CD4-positive, alpha-beta T cell (primary cell): ENCODE measurements at regions not wholly inside any gene's neighbourhood (a gene's known extent, or its start where the extent isn't known, plus 50 kb on each side); places are given as distances from the start of the nearest gene placed in this dataset.

Source experiments
- ATAC-seq: fragments of 200-7000 bp; cut with Tn5 transposase; one replicate; pipeline ENCODE4 v1.10.0; 2022; ENCODE audit warnings: mild to moderate bottlenecking; ENCODE audit not compliant: poor library complexity
- CTCF ChIA-PET: fragments of 350-600 bp; sonication (Branson Sonifier 250); formaldehyde crosslinking; loops from one replicate; lab custom pipeline; 2021; ENCODE audit warnings: antibody characterized with exemption, inconsistent platforms; lab: Charles Lee
- POLR2A ChIA-PET: fragments of 350-600 bp; sonication (Branson Sonifier 250); formaldehyde crosslinking; loops from one replicate; lab custom pipeline; 2021; ENCODE audit warnings: antibody characterized with exemption, inconsistent platforms; lab: Charles Lee
- DNase-seq, 14 experiments: peaks; one replicate each; pipeline ENCODE4 v3.0.0-alpha.2; 2013 to 2020; ENCODE audit warnings: mixed read lengths in 2 of 14
- H3K27ac ChIP-seq, 2 donors: one replicate each; pipeline versions ENCODE4 v1.5.1 to v1.7.0; 2013; ENCODE audit warnings: low read length in 2 of 2, low read depth in 1 of 2, mild to moderate bottlenecking in 1 of 2
- H3K27me3 ChIP-seq, 2 experiments: 1 replicate in 1 of 2; 2 replicates in 1 of 2; pipeline versions ENCODE4 v1.6.1 to v1.7.0; 2013; ENCODE audit warnings: low read length in 2 of 2, control low read depth in 1 of 2, mild to moderate bottlenecking in 1 of 2, moderate library complexity in 1 of 2; ENCODE audit not compliant: insufficient read depth in 2 of 2, control insufficient read depth in 1 of 2
- H3K36me3 ChIP-seq: one replicate; pipeline ENCODE4 v1.6.1; 2013; ENCODE audit warnings: low read length, control low read depth; ENCODE audit not compliant: insufficient read depth
- H3K4me1 ChIP-seq: one replicate; pipeline ENCODE4 v1.6.1; 2013; ENCODE audit warnings: low read length, control low read depth; ENCODE audit not compliant: insufficient read depth
- H3K4me3 ChIP-seq: one replicate; pipeline ENCODE4 v1.5.1; 2013; ENCODE audit warnings: mild to moderate bottlenecking, low read length, moderate library complexity
- H3K9me3 ChIP-seq, 2 experiments: 1 replicate in 1 of 2; 2 replicates in 1 of 2; pipeline versions ENCODE4 v1.6.1 to v1.7.0; 2013; ENCODE audit warnings: low read length in 2 of 2, mild to moderate bottlenecking in 2 of 2, control low read depth in 1 of 2, moderate library complexity in 1 of 2; ENCODE audit not compliant: control insufficient read depth in 1 of 2, insufficient read depth in 1 of 2
- H3K27ac Mint-ChIP-seq: one replicate; pipeline ENCODE4 v1.8.0; 2020; ENCODE audit warnings: mixed read lengths
- H3K27me3 Mint-ChIP-seq: one replicate; pipeline ENCODE4 v1.8.0; 2021; ENCODE audit warnings: mixed read lengths
- H3K36me3 Mint-ChIP-seq: one replicate; pipeline ENCODE4 v1.8.0; 2021; ENCODE audit warnings: low read depth, mixed read lengths
- H3K4me1 Mint-ChIP-seq: one replicate; pipeline ENCODE4 v1.8.0; 2021; ENCODE audit warnings: low read depth, mixed read lengths
- H3K4me3 Mint-ChIP-seq: one replicate; pipeline ENCODE4 v1.8.0; 2020; ENCODE audit warnings: mild to moderate bottlenecking, mixed read lengths
- H3K9me3 Mint-ChIP-seq: one replicate; pipeline ENCODE4 v1.8.0; 2020; ENCODE audit warnings: mixed read lengths
- CTCF ChIP-seq: fragments of 200-600 bp; IDR thresholded peaks from one replicate; pipeline ENCODE4 v1.8.0; 2022; ENCODE audit warnings: antibody characterized with exemption, mild to moderate bottlenecking
- intact Hi-C, 2 experiments: fragments of 100-400 bp; cut with DNase I in 1 of 2; cut with micrococcal nuclease in 1 of 2; formaldehyde crosslinking; loops; one replicate each; pipeline versions ENCODE4 v1.15.1 to v1.9.0; 2023 to 2025; cut with DNase I, micrococcal nuclease

GRCh38 chr6:206264-206663, 86.0 kb upstream of the DUSP22 start:
- H3K4me3 Mint-ChIP-seq, result no peak overlapping the region
- intact Hi-C loops, result no loop called here

GRCh38 chr6:208364-208763, 83.9 kb upstream of the DUSP22 start:
- CTCF ChIA-PET, result no interaction called here
- no peaks in the 10 kb centered on the region for H3K9me3 ChIP-seq

More at GRCh38 chr6:206264-206663, 86.0 kb upstream of the DUSP22 start:
- no peak overlapping the region for H3K27ac ChIP-seq
- Mint-ChIP-seq H3K36me3 (no peaks in the 10 kb centered on the region), H3K27ac (no peak overlapping the region), H3K27me3 (no peaks in the 10 kb centered on the region), H3K4me1 (peaks cover 12% of the 10 kb centered on the region), H3K9me3 (no peaks in the 10 kb centered on the region)
- DNase-seq (no peak), ATAC-seq (no peak)
- H3K27me3 ChIP-seq, result no peaks in the 10 kb centered on the region
- no peak overlapping the region for H3K4me3 ChIP-seq
- CTCF ChIA-PET, result no interaction called here
- no peaks in the 10 kb centered on the region for H3K36me3 ChIP-seq
- TF ChIP-seq CTCF, result no peak
- POLR2A ChIA-PET, result no interaction called here
- H3K4me1 ChIP-seq, result peaks cover 16% of the 10 kb centered on the region
- no peaks in the 10 kb centered on the region for H3K9me3 ChIP-seq

GRCh38 chr6:208938-209337, 83.3 kb upstream of the DUSP22 start:
- Mint-ChIP-seq H3K4me3 (peak overlapping the region; percentile 93), H3K4me1 (peaks cover 12% of the 10 kb centered on the region), H3K27me3 (no peaks in the 10 kb centered on the region), H3K9me3 (no peaks in the 10 kb centered on the region), H3K27ac (peak overlapping the region; percentile 70), H3K36me3 (no peaks in the 10 kb centered on the region)
- Histone ChIP-seq H3K4me1 (peaks cover 16% of the 10 kb centered on the region), H3K4me3 (peak overlapping the region; percentile 55), H3K36me3 (no peaks in the 10 kb centered on the region), H3K27me3 (no peaks in the 10 kb centered on the region), H3K27ac (no peak overlapping the region), H3K9me3 (no peaks in the 10 kb centered on the region)
- DNase-seq (no peak), ATAC-seq (no peak)
- ChIA-PET POLR2A (interaction anchor here (0.8 to 1.3 kb wide), 2 partner anchors 12 to 14 kb away, joined by 3 to 4 read pairs; no protein-coding TSS in a partner anchor), CTCF (no interaction called here)
- intact Hi-C loops, result no loop called here
- no peak for TF ChIP-seq CTCF

More at GRCh38 chr6:208364-208763, 83.9 kb upstream of the DUSP22 start:
- DNase-seq (no peak), ATAC-seq (no peak)
- TF ChIP-seq CTCF, result no peak
- no peak overlapping the region for H3K4me3 ChIP-seq
- intact Hi-C loops, result no loop called here
- peaks cover 16% of the 10 kb centered on the region for H3K4me1 ChIP-seq
- Mint-ChIP-seq H3K27ac (no peak overlapping the region), H3K27me3 (no peaks in the 10 kb centered on the region), H3K36me3 (no peaks in the 10 kb centered on the region), H3K4me3 (peak overlapping the region; percentile 67), H3K4me1 (peaks cover 12% of the 10 kb centered on the region), H3K9me3 (no peaks in the 10 kb centered on the region)
- H3K36me3 ChIP-seq, result no peaks in the 10 kb centered on the region
- POLR2A ChIA-PET, result interaction anchor here (1.3 kb wide), 1 partner anchor 13 kb away, joined by 3 read pairs; no protein-coding TSS in a partner anchor
- H3K27me3 ChIP-seq, result no peaks in the 10 kb centered on the region
- no peak overlapping the region for H3K27ac ChIP-seq
